ENCODE measurements at regions not wholly inside any gene's neighbourhood (a gene's known extent, or its start where the extent isn't known, plus 50 kb on each side); places are given as distances from the start of the nearest gene placed in this dataset.

- TF ChIP-seq CTCF (IDR thresholded peaks at IDR 0.05) (no peak), ZFX (IDR thresholded peaks at IDR 0.05; ENCODE audit: borderline replicate concordance) (no peak)
Measured at GRCh38 chr4:124151031-124151430, 561.5 kb downstream of the ANKRD50 start.

Measured in 22Rv1 (cell line).